Trophoblast cell (in vitro differentiated cells and primary cell): ENCODE measurements at regions not wholly inside any gene's neighbourhood (a gene's known extent, or its start where the extent isn't known, plus 50 kb on each side); places are given as distances from the start of the nearest gene placed in this dataset.

Experiments
- DNase-seq, 2 donors: peaks; one replicate each; pipeline ENCODE4 v3.0.0-alpha.2; 2016
- H2AFZ ChIP-seq: 2 replicates; pipeline ENCODE4 v1.6.1; 2013; ENCODE audit warnings: low read length, moderate library complexity, mild to moderate bottlenecking; ENCODE audit not compliant: insufficient read depth, poor library complexity
- H2AK5ac ChIP-seq: 2 replicates; pipeline ENCODE4 v1.6.1; 2013; ENCODE audit warnings: mild to moderate bottlenecking, low read length
- H2BK120ac ChIP-seq: 2 replicates; pipeline ENCODE4 v1.6.1; 2013; ENCODE audit warnings: low read length, mild to moderate bottlenecking, moderate library complexity; ENCODE audit not compliant: insufficient read depth, poor library complexity
- H2BK12ac ChIP-seq: 2 replicates; pipeline ENCODE4 v1.6.1; 2013; ENCODE audit warnings: mild to moderate bottlenecking, low read length, moderate library complexity
- H2BK5ac ChIP-seq: 2 replicates; pipeline ENCODE4 v1.6.1; 2013; ENCODE audit warnings: low read length, low read depth, moderate library complexity, mild to moderate bottlenecking; ENCODE audit not compliant: poor library complexity
- H3K14ac ChIP-seq: 2 replicates; pipeline ENCODE4 v1.6.1; 2013; ENCODE audit warnings: mild to moderate bottlenecking, low read length
- H3K18ac ChIP-seq: 2 replicates; pipeline ENCODE4 v1.6.1; 2013; ENCODE audit warnings: mild to moderate bottlenecking, low read length
- H3K23ac ChIP-seq: 2 replicates; pipeline ENCODE4 v1.6.1; 2013; ENCODE audit warnings: low read length
- H3K27ac ChIP-seq: 2 replicates; pipeline ENCODE4 v1.5.1; 2013; ENCODE audit warnings: low read depth, mild to moderate bottlenecking, inconsistent platforms, low read length, moderate library complexity
- H3K27me3 ChIP-seq: 2 replicates; pipeline ENCODE4 v1.6.1; 2013; ENCODE audit warnings: inconsistent platforms, mild to moderate bottlenecking, low read length, moderate library complexity; ENCODE audit not compliant: insufficient read depth
- H3K36me3 ChIP-seq, 2 experiments: 1 replicate in 1 of 2; 2 replicates in 1 of 2; pipeline ENCODE4 v1.6.1; 2013; ENCODE audit warnings: low read length in 2 of 2, mild to moderate bottlenecking in 2 of 2, moderate library complexity in 1 of 2; ENCODE audit not compliant: insufficient read depth in 2 of 2, control insufficient read depth in 1 of 2
- H3K4ac ChIP-seq: 2 replicates; pipeline ENCODE4 v1.6.1; 2013; ENCODE audit warnings: low read depth, mild to moderate bottlenecking, low read length, moderate library complexity
- H3K4me1 ChIP-seq, 2 experiments: 1 replicate in 1 of 2; 2 replicates in 1 of 2; pipeline ENCODE4 v1.6.1; 2013; ENCODE audit warnings: low read length in 2 of 2, mild to moderate bottlenecking in 2 of 2, moderate library complexity in 1 of 2; ENCODE audit not compliant: insufficient read depth in 2 of 2, control insufficient read depth in 1 of 2
- H3K4me2 ChIP-seq: 2 replicates; pipeline ENCODE4 v1.6.1; 2013; ENCODE audit warnings: inconsistent platforms, mild to moderate bottlenecking, low read length, moderate library complexity
- H3K4me3 ChIP-seq: 2 replicates; pipeline ENCODE4 v1.5.1; 2013; ENCODE audit warnings: mild to moderate bottlenecking, low read depth, low read length, inconsistent platforms
- H3K79me1 ChIP-seq: one replicate; pipeline ENCODE4 v1.6.1; 2013; ENCODE audit warnings: low read length
- H3K79me2 ChIP-seq: 2 replicates; pipeline ENCODE4 v1.6.1; 2013; ENCODE audit warnings: low read length, mild to moderate bottlenecking; ENCODE audit not compliant: control insufficient read depth, insufficient read depth, poor library complexity
- H3K9ac ChIP-seq: 2 replicates; pipeline ENCODE4 v1.6.1; 2013; ENCODE audit warnings: mild to moderate bottlenecking, low read length
- H3K9me3 ChIP-seq: 2 replicates; pipeline ENCODE4 v1.6.1; 2013; ENCODE audit warnings: low read depth, mild to moderate bottlenecking, control low read depth, inconsistent platforms, low read length; ENCODE audit not compliant: insufficient read depth
- H4K12ac ChIP-seq: 2 replicates; pipeline ENCODE4 v1.6.1; 2013; ENCODE audit warnings: low read depth, mild to moderate bottlenecking, low read length, moderate library complexity
- H4K8ac ChIP-seq: 2 replicates; pipeline ENCODE4 v1.6.1; 2013; ENCODE audit warnings: low read depth, mild to moderate bottlenecking, low read length, moderate library complexity
- H4K91ac ChIP-seq: one replicate; pipeline ENCODE4 v1.6.1; 2013; ENCODE audit warnings: low read depth, mild to moderate bottlenecking, low read length, moderate library complexity
- WGBS: extraction: QIAGEN DNeasy Blood & Tissue Kit; methylation state at CpG from one replicate; pipeline ENCODE4 v1.1.7; 2013; ENCODE audit warnings: missing lambda C conversion rate; ENCODE audit not compliant: insufficient read length, insufficient coverage; ENCODE audit errors: extremely low coverage; 5-methylcytosine and 5-hydroxymethylcytosine counted together

DNA sequence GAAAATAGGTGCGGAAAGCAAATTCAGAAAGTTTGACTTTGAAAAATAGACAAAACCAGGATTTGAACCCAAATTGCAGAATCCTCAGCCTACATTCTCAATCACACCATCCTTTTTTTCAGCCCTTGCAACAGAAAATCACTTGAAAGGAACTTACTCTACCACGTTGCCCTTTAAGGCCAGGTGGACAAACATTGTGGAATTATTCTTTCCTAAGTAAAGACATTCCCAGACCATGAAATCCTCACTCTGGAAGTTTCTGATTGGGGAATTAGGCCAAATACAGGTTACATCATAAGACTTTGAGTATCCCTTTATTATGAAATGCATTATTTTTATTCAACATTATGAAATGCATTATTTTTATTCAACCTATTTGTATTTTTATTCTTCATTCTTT, 259.4 kb downstream of the RAD51AP2 start:
- no peak overlapping the region for H2BK5ac ChIP-seq
- no peak overlapping the region for H3K18ac ChIP-seq
- no peaks in the 10 kb centered on the region for H3K9me3 ChIP-seq
- H3K79me2 ChIP-seq = no peaks in the 10 kb centered on the region
- no peaks in the 10 kb centered on the region for H3K27me3 ChIP-seq
- no peak overlapping the region for H3K27ac ChIP-seq
- H2BK120ac ChIP-seq = no peak overlapping the region
- H3K4me2 ChIP-seq = no peak overlapping the region
- H4K91ac ChIP-seq = no peak overlapping the region
- no peak overlapping the region for H2AK5ac ChIP-seq
- no peak for DNase-seq
- H2BK12ac ChIP-seq = no peak overlapping the region
- no peak overlapping the region for H2AFZ ChIP-seq
- H3K14ac ChIP-seq = no peak overlapping the region
- H3K4ac ChIP-seq = no peak overlapping the region
- no peak overlapping the region for H3K4me3 ChIP-seq
- no peak overlapping the region for H3K23ac ChIP-seq
- H3K4me1 ChIP-seq = no peaks in the 10 kb centered on the region
- H3K79me1 ChIP-seq = no peaks in the 10 kb centered on the region
- no peak overlapping the region for H4K12ac ChIP-seq
- H4K8ac ChIP-seq = no peak overlapping the region
- no CpG with 5 or more reads among the region's 2 CpGs for WGBS
- H3K36me3 ChIP-seq = no peaks in the 10 kb centered on the region
- no peak overlapping the region for H3K9ac ChIP-seq

DNA sequence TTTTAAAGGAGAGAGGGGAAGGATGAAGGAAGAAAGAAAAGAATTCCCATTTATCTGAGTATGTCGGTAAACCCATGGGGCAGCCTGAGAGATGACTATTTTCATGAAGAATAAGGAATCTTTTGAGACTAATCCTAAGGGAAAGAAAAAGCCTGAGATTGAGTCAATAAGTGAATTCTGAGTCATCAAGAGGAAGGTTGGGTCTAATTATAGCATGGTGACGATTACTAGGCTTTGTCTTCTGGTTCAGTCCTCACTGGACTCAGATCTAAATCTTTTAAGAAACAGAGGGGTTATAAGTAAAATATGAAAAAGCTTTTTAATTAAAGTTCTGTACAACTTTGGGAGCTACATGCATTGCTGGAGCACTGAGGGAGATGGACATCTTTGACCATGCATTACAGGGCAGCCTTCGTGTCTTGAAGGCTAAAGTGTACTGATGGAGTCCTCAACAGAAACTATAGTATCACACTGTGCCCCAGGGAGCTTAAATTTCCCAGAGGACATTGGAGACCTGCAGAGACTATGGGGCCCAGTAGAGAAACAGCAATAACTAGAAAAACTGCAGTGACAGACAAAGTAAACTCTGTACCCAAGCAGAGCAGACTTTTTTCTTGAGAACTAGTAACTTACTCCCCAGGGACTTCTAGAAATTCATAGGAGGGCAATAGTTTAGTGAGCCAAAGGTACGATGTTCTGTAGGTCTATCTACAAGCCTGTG, 260.9 kb downstream of the RAD51AP2 start:
- no peak overlapping the region for H2BK120ac ChIP-seq
- no peak overlapping the region for H4K91ac ChIP-seq
- no peaks in the 10 kb centered on the region for H3K36me3 ChIP-seq
- H2BK12ac ChIP-seq = no peak overlapping the region
- no peak overlapping the region for H3K23ac ChIP-seq
- no peak overlapping the region for H3K4ac ChIP-seq
- no peak overlapping the region for H4K8ac ChIP-seq
- H3K27ac ChIP-seq = no peak overlapping the region
- H3K4me1 ChIP-seq = no peaks in the 10 kb centered on the region
- H3K9me3 ChIP-seq = no peaks in the 10 kb centered on the region
- H3K9ac ChIP-seq = no peak overlapping the region
- no peak overlapping the region for H3K18ac ChIP-seq
- no peak overlapping the region for H3K4me3 ChIP-seq
- no peaks in the 10 kb centered on the region for H3K27me3 ChIP-seq
- no peak overlapping the region for H4K12ac ChIP-seq
- H3K14ac ChIP-seq = no peak overlapping the region
- peak in 1 of 2 donors; percentile 32 for DNase-seq
- H2AK5ac ChIP-seq = no peak overlapping the region
- no peaks in the 10 kb centered on the region for H3K79me2 ChIP-seq
- H2AFZ ChIP-seq = no peak overlapping the region
- no CpG with 5 or more reads among the region's 4 CpGs for WGBS
- H3K4me2 ChIP-seq = no peak overlapping the region
- H3K79me1 ChIP-seq = no peaks in the 10 kb centered on the region
- no peak overlapping the region for H2BK5ac ChIP-seq

GRCh38 chr2:17255071-17255470, 263.2 kb downstream of the RAD51AP2 start:
- Histone ChIP-seq H3K9me3 (no peaks in the 10 kb centered on the region), H3K4ac (no peak overlapping the region), H3K27ac (no peak overlapping the region), H4K12ac (no peak overlapping the region), H3K4me1 (no peaks in the 10 kb centered on the region), H2AK5ac (no peak overlapping the region), H2AFZ (no peak overlapping the region), H3K9ac (no peak overlapping the region), H3K79me2 (no peaks in the 10 kb centered on the region), H3K27me3 (no peaks in the 10 kb centered on the region), H3K36me3 (no peaks in the 10 kb centered on the region), H4K8ac (no peak overlapping the region), H3K14ac (no peak overlapping the region), H4K91ac (no peak overlapping the region), H2BK5ac (no peak overlapping the region), H3K79me1 (no peaks in the 10 kb centered on the region), H2BK120ac (no peak overlapping the region), H2BK12ac (no peak overlapping the region), H3K4me2 (no peak overlapping the region), H3K23ac (no peak overlapping the region), H3K4me3 (no peak overlapping the region), H3K18ac (no peak overlapping the region)
- DNase-seq = peak; percentile 76 to 84
- WGBS = no CpG with 5 or more reads among the region's 2 CpGs

- no peak overlapping the region for H3K14ac ChIP-seq
- H3K36me3 ChIP-seq = no peaks in the 10 kb centered on the region
- H4K8ac ChIP-seq = no peak overlapping the region
- H3K4ac ChIP-seq = no peak overlapping the region
- no peak overlapping the region for H2BK5ac ChIP-seq
- H3K4me1 ChIP-seq = no peaks in the 10 kb centered on the region
- H2BK12ac ChIP-seq = no peak overlapping the region
- DNase-seq = peak; percentile 76 to 91
- H2AFZ ChIP-seq = no peak overlapping the region
- no peak overlapping the region for H3K4me3 ChIP-seq
- H4K12ac ChIP-seq = no peak overlapping the region
- H3K18ac ChIP-seq = no peak overlapping the region
- no peaks in the 10 kb centered on the region for H3K79me2 ChIP-seq
- no peak overlapping the region for H3K4me2 ChIP-seq
- H2BK120ac ChIP-seq = no peak overlapping the region
- no peak overlapping the region for H2AK5ac ChIP-seq
- H3K27ac ChIP-seq = no peak overlapping the region
- H4K91ac ChIP-seq = no peak overlapping the region
- H3K27me3 ChIP-seq = no peaks in the 10 kb centered on the region
- H3K9me3 ChIP-seq = no peaks in the 10 kb centered on the region
- no peaks in the 10 kb centered on the region for H3K79me1 ChIP-seq
- H3K23ac ChIP-seq = no peak overlapping the region
- H3K9ac ChIP-seq = no peak overlapping the region
- WGBS = no CpG with 5 or more reads among the region's 2 CpGs
Observed at GRCh38 chr2:17254421-17254820, 263.8 kb downstream of the RAD51AP2 start.
